WTC11 (cell line): ENCODE measurements at regions not wholly inside any gene's neighbourhood (a gene's known extent, or its start where the extent isn't known, plus 50 kb on each side); places are given as distances from the start of the nearest gene placed in this dataset.

Experiments used
- JUN ChIP-seq: sonication (generic); formaldehyde crosslinking; IDR thresholded peaks from 2 replicates; pipeline ENCODE4 v1.8.0; 2023; ENCODE audit warnings: mild to moderate bottlenecking, missing genetic modification reagents
- ZNF232 ChIP-seq: sonication (generic); formaldehyde crosslinking; IDR thresholded peaks from 2 replicates; pipeline ENCODE4 v1.8.0; 2022; ENCODE audit warnings: mild to moderate bottlenecking, missing genetic modification reagents
- TF ChIP-seq, protein P1 (sequence below): fragments of 250-450 bp; sonication (Bioruptor Pico); conservative IDR thresholded peaks from 2 replicates; pipeline ENCODE4 v1.9.0; 2021; ENCODE audit warnings: mild to moderate bottlenecking
- TF ChIP-seq, protein P2 (sequence below): fragments of 200-600 bp; IDR thresholded peaks from 2 replicates; pipeline ENCODE4 v1.8.0; 2022; ENCODE audit warnings: antibody characterized with exemption

DNA sequence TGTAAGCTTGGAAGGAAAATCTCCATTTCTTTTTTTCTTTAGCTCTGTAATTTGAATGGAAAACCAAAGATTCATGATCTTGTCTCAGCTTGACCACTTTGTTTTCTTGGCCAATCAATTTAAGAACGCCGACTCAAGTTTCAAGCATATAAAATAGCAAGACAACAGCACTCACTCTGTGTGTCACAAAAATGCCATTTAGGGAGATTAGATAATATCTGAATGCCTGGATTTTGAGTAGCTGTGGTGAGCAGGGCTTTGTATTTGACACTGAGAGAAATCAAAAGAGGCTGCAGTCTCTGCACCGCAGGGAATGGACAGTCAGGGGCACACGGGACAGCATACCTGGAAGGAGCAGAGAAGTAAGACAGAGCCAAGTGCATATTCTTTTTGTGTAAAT is 209.5 kb upstream of the SLC10A2 start:
- TF ChIP-seq, protein P1, sequence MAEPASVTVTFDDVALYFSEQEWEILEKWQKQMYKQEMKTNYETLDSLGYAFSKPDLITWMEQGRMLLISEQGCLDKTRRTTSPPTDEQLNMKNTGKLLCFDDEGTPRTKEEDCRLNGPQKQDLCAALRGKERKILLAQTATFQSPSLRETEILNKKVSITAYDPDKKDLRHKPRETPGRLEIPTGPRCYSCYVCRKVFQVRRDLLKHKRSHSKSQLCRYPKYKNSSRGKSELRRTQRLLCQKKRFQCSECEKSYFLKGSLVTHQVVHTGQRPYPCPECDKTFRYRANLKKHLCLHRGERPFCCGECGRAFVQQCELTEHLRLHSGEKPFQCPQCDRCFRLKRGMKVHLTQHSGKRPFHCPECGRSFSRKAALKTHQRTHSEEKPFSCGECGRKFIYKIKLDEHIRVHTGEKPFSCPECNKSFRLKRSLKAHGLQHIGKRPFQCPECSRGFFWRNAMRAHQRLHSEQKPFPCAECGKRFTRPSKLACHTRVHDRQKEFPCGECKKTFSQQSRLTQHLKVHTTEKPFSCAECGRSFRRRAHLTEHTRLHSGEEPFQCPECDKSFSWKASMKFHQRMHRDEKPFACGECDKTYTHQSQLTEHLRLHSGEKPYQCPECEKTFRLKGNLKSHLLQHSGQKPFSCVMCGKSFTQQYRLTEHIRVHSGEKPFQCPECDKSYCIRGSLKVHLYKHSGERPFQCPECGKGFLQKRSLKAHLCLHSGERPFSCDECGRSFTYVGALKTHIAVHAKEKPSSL (CRISPR knock-in tag): no peak
- TF ChIP-seq, protein P2, sequence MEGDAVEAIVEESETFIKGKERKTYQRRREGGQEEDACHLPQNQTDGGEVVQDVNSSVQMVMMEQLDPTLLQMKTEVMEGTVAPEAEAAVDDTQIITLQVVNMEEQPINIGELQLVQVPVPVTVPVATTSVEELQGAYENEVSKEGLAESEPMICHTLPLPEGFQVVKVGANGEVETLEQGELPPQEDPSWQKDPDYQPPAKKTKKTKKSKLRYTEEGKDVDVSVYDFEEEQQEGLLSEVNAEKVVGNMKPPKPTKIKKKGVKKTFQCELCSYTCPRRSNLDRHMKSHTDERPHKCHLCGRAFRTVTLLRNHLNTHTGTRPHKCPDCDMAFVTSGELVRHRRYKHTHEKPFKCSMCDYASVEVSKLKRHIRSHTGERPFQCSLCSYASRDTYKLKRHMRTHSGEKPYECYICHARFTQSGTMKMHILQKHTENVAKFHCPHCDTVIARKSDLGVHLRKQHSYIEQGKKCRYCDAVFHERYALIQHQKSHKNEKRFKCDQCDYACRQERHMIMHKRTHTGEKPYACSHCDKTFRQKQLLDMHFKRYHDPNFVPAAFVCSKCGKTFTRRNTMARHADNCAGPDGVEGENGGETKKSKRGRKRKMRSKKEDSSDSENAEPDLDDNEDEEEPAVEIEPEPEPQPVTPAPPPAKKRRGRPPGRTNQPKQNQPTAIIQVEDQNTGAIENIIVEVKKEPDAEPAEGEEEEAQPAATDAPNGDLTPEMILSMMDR: no peak
- TF ChIP-seq ZNF232 (CRISPR knock-in tag) (no peak), JUN (CRISPR knock-in tag) (no peak)
